Esophagus squamous epithelium (tissue), 5 donors: ENCODE measurements at regions not wholly inside any gene's neighbourhood (a gene's known extent, or its start where the extent isn't known, plus 50 kb on each side); places are given as distances from the start of the nearest gene placed in this dataset.
A peak's percentile ranks its signal among the peaks of the same experiment; 100 is the strongest.
"Not testable (repeated sequence)": the region's sequence is repeated elsewhere in the genome, so short reads cannot be mapped to it uniquely, and the experiment has no call there.

Experiments
- DNase-seq: peaks from one replicate; lab custom pipeline; 2025; lab: John Stamatoyannopoulos, UW
- H3K27ac ChIP-seq, 4 donors: fragments of 200-600 bp; sonication (generic); one replicate each; pipeline ENCODE4 v1.5.1; 2016 to 2019; ENCODE audit warnings: mild to moderate bottlenecking in 1 of 4
- H3K27me3 ChIP-seq, 4 donors: fragments of 200-600 bp; sonication (generic); 1 replicate in 3 of 4; 2 replicates in 1 of 4; pipeline versions ENCODE4 v1.5.1 to v1.6.0; 2017 to 2021; ENCODE audit warnings: antibody characterized with exemption in 1 of 4
- H3K36me3 ChIP-seq, 3 donors: fragments of 200-600 bp; sonication (generic); one replicate each; pipeline ENCODE4 v1.5.1; 2016 to 2019
- H3K4me1 ChIP-seq, 3 donors: fragments of 200-600 bp; sonication (generic); one replicate each; pipeline ENCODE4 v1.5.1; 2017 to 2019
- H3K4me3 ChIP-seq, 4 donors: fragments of 200-600 bp; sonication (generic); 1 replicate in 3 of 4; 2 replicates in 1 of 4; pipeline ENCODE4 v1.5.1; 2016 to 2019; ENCODE audit warnings: mild to moderate bottlenecking in 2 of 4, moderate library complexity in 1 of 4
- H3K9me3 ChIP-seq, 3 donors: fragments of 200-600 bp; sonication (generic); one replicate each; pipeline ENCODE4 v1.5.1; 2016 to 2019
- CTCF ChIP-seq, 6 experiments: fragments of 450-650 bp in 4 of 6; fragments of 200-600 bp in 2 of 6; sonication (generic) in 2 of 6; IDR thresholded peaks; one replicate each; pipeline ENCODE4 v1.5.1; 2016 to 2019; ENCODE audit warnings: antibody characterized with exemption in 6 of 6, mild to moderate bottlenecking in 4 of 6, moderate library complexity in 4 of 6
- POLR2A ChIP-seq, 4 donors: fragments of 450-650 bp; IDR thresholded peaks; one replicate each; pipeline ENCODE4 v1.6.1; 2017; ENCODE audit warnings: antibody characterized with exemption in 4 of 4, mild to moderate bottlenecking in 4 of 4, moderate library complexity in 3 of 4
- WGBS, 2 donors: methylation state at CpG; one replicate each; pipeline ENCODE4 v1.1.5; 2018; 5-methylcytosine and 5-hydroxymethylcytosine counted together
- intact Hi-C: fragments of 100-400 bp; cut with DNase I; formaldehyde crosslinking; loops from one replicate; pipeline ENCODE4 v1.15.0; 2022
- donor health status: DM: yes; HTN: yes; CAD: no.

GRCh38 chr5:38697013-38697412 is 140.6 kb upstream of the LIFR start:
- no peak for DNase-seq

GRCh38 chr5:38705529-38705928 is 140.3 kb upstream of the OSMR start:
- WGBS, 2 donors, result 70 to 83% methylated on average over 4 of the region's 4 CpGs
- H3K4me1 ChIP-seq, H3K4me3 ChIP-seq, H3K9me3 ChIP-seq, H3K27ac ChIP-seq, H3K36me3 ChIP-seq, H3K27me3 ChIP-seq, DNase-seq, intact Hi-C loops: not testable (repeated sequence)

More at GRCh38 chr5:38697013-38697412, 140.6 kb upstream of the LIFR start:
- no peak for TF ChIP-seq CTCF (IDR thresholded peaks at IDR 0.05)
- TF ChIP-seq POLR2A (IDR thresholded peaks at IDR 0.05), result no peak
- Histone ChIP-seq H3K9me3 (no peaks in the 10 kb centered on the region), H3K4me1 (peaks cover 0 to 23% (median 0%) of the 10 kb centered on the region in 3 donors), H3K36me3 (no peaks in the 10 kb centered on the region), H3K4me3 (no peak overlapping the region), H3K27ac (peak overlapping the region in 2 of 4 donors; percentile 7 to 15), H3K27me3 (no peaks in the 10 kb centered on the region)
- intact Hi-C loops, result no loop called here

DNA sequence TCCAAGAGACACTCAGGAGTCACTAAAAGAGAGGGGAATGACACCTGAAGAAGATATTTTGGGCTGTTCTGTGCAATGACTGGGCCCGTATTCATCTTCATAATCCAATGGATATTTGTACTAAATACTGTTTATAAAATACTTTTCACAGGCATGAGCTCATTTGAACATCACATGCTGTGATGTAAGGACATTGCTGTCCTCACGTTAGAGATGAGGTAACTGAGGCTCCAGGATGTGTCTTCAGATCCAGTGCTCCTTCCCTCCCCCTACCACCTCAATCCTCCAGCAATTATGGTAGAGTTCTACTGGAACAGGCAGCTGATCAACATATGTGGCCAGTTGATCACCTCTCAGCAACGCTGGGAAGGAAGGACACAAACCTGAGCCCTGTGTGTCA is 139.4 kb upstream of the OSMR start:
- no peak for TF ChIP-seq CTCF (IDR thresholded peaks at IDR 0.05)
- TF ChIP-seq POLR2A (IDR thresholded peaks at IDR 0.05), result no peak
- no peaks in the 10 kb centered on the region for H3K4me1 ChIP-seq
- H3K9me3 ChIP-seq, result no peaks in the 10 kb centered on the region
- 55 to 69% methylated on average over 3 of the region's 3 CpGs for WGBS, 2 donors
- DNase-seq, result no peak
- H3K27ac ChIP-seq, result no peak overlapping the region
- no peak overlapping the region for H3K4me3 ChIP-seq
- no peaks in the 10 kb centered on the region for H3K36me3 ChIP-seq
- H3K27me3 ChIP-seq, result no peaks in the 10 kb centered on the region
- intact Hi-C loops, result no loop called here

DNA sequence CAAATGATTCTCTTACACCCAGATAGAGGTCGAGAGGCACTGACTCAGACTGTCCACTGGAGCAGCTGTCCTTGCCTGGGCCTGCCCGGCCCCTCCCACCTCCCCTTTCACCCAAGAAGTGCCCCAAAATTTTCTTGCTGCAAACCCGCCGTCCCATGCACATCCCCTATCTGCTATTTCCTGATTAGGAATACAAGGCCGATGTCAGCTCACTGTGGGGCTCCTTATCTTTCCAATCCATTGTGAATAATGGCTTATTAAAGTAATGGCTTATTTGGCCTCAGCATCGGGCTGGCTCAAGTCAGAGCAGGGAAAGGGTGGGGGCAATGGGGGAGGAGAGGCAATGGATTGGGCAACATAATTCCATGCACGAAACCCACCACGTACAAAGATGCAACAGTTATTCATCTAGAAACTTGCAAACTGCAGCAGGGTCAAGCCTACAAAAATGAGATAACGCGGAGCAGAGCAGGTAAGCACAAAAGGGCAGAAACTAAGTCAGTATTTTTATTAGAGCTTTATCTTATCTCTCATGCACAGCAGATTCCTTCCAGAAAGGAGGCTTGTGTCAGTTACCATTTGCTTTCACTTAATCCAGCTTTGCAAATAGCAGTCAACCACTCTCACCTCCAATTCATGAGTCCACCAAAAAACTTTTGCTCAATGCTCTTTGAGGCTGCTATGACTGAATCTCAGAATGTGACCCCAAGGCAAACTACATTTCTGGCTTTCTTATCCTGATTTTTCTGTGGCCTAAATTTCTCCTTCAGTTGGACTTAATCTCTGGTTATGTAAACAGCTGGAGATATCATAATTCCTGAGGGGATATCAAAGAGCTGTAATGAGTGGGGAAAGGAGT is 138.2 kb upstream of the OSMR start:
- Histone ChIP-seq H3K27ac (no peak overlapping the region), H3K36me3 (no peaks in the 10 kb centered on the region), H3K4me1 (no peaks in the 10 kb centered on the region), H3K27me3 (no peaks in the 10 kb centered on the region), H3K9me3 (no peaks in the 10 kb centered on the region), H3K4me3 (no peak overlapping the region)
- TF ChIP-seq POLR2A (IDR thresholded peaks at IDR 0.05) (no peak), CTCF (IDR thresholded peaks at IDR 0.05) (no peak)
- WGBS, 2 donors, result 79 to 94% methylated on average over 6 to 9 of the region's 10 CpGs
- intact Hi-C loops, result no loop called here
- no peak for DNase-seq

- no peak overlapping the region for H3K4me3 ChIP-seq
- no peak overlapping the region for H3K27ac ChIP-seq
- intact Hi-C loops, result no loop called here
- no peaks in the 10 kb centered on the region for H3K4me1 ChIP-seq
- TF ChIP-seq POLR2A (IDR thresholded peaks at IDR 0.05) (no peak), CTCF (IDR thresholded peaks at IDR 0.05) (no peak)
- no peaks in the 10 kb centered on the region for H3K9me3 ChIP-seq
- WGBS, 2 donors, result 36 to 37% methylated on average over 2 of the region's 2 CpGs
- H3K36me3 ChIP-seq, result no peaks in the 10 kb centered on the region
- no peaks in the 10 kb centered on the region for H3K27me3 ChIP-seq
- DNase-seq, result no peak
Observed at GRCh38 chr5:38709678-38710306, 136.0 kb upstream of the OSMR start.
